Small intestine (tissue), 7 donors: ENCODE measurements at regions not wholly inside any gene's neighbourhood (a gene's known extent, or its start where the extent isn't known, plus 50 kb on each side); places are given as distances from the start of the nearest gene placed in this dataset.

ENCODE experiments used
- DNase-seq, 2 donors: peaks; one replicate each; pipeline versions ENCODE4 v3.0.0 to v3.0.0-alpha.2; 2013
- FAIRE-seq: peaks from 2 replicates; lab custom pipeline; 2012; peaks lifted over from hg19 to GRCh38; lab: Jason Lieb, UNC
- H3K27ac ChIP-seq, 3 donors: one replicate each; pipeline ENCODE4 v1.5.1; 2013; ENCODE audit warnings: low read length in 2 of 3, mild to moderate bottlenecking in 2 of 3, control low read depth in 1 of 3, inconsistent platforms in 1 of 3, low read depth in 1 of 3, moderate library complexity in 1 of 3
- H3K27me3 ChIP-seq, 3 donors: one replicate each; pipeline ENCODE4 v1.6.1; 2013; ENCODE audit warnings: low read length in 3 of 3, inconsistent platforms in 1 of 3; ENCODE audit not compliant: control insufficient read depth in 3 of 3, insufficient read depth in 3 of 3
- H3K36me3 ChIP-seq, 3 donors: one replicate each; pipeline ENCODE4 v1.6.1; 2013; ENCODE audit warnings: low read length in 3 of 3, inconsistent platforms in 1 of 3, low read depth in 1 of 3, mild to moderate bottlenecking in 1 of 3, moderate library complexity in 1 of 3; ENCODE audit not compliant: control insufficient read depth in 3 of 3, insufficient read depth in 2 of 3
- H3K4me1 ChIP-seq, 3 donors: one replicate each; pipeline ENCODE4 v1.6.1; 2013; ENCODE audit warnings: low read length in 2 of 3, inconsistent platforms in 1 of 3, low read depth in 1 of 3, mild to moderate bottlenecking in 1 of 3, moderate library complexity in 1 of 3; ENCODE audit not compliant: control insufficient read depth in 3 of 3, insufficient read depth in 2 of 3
- H3K4me3 ChIP-seq, 3 donors: one replicate each; pipeline ENCODE4 v1.5.1; 2013; ENCODE audit warnings: low read length in 3 of 3, control low read depth in 1 of 3, inconsistent platforms in 1 of 3, low read depth in 1 of 3, mild to moderate bottlenecking in 1 of 3, moderate library complexity in 1 of 3
- H3K9me3 ChIP-seq, 2 donors: one replicate each; pipeline ENCODE4 v1.6.1; 2013; ENCODE audit warnings: low read depth in 1 of 2, low read length in 1 of 2; ENCODE audit not compliant: control insufficient read depth in 2 of 2, insufficient read depth in 1 of 2
- WGBS, 3 donors: extraction: QIAGEN DNeasy Blood & Tissue Kit; methylation state at CpG; one replicate each; pipeline ENCODE4 v1.1.7; 2013; 5-methylcytosine and 5-hydroxymethylcytosine counted together
- donor health status: healthy with polysubstance abuse.
- donor health status: control.
- donor health status: control.
- donor health status: Bipolar disorder and iron deficiency.
- donor health status: healthy.

GRCh38 chr3:18122264-18122663, 302.9 kb downstream of the SATB1 start:
- no peaks in the 10 kb centered on the region for H3K27me3 ChIP-seq
- no peak overlapping the region for H3K27ac ChIP-seq
- no peaks in the 10 kb centered on the region for H3K9me3 ChIP-seq
- FAIRE-seq: no peak
- no peaks in the 10 kb centered on the region for H3K36me3 ChIP-seq
- WGBS, 3 donors: 73 to 87% (median 81%) methylated on average over 2 of the region's 2 CpGs
- no peak overlapping the region for H3K4me3 ChIP-seq
- no peak for DNase-seq
- H3K4me1 ChIP-seq: no peaks in the 10 kb centered on the region

- no peaks in the 10 kb centered on the region for H3K27me3 ChIP-seq
- H3K4me3 ChIP-seq: no peak overlapping the region
- no peak overlapping the region for H3K27ac ChIP-seq
- no peaks in the 10 kb centered on the region for H3K36me3 ChIP-seq
- FAIRE-seq (no peak), DNase-seq (no peak)
- no peaks in the 10 kb centered on the region for H3K9me3 ChIP-seq
- WGBS, 3 donors: 88 to 95% (median 94%) methylated on average over 2 of the region's 2 CpGs
- H3K4me1 ChIP-seq: no peaks in the 10 kb centered on the region
Measured at GRCh38 chr3:18121020-18121419, 304.1 kb downstream of the SATB1 start.

- no peak overlapping the region for H3K4me3 ChIP-seq
- no peaks in the 10 kb centered on the region for H3K27me3 ChIP-seq
- no peaks in the 10 kb centered on the region for H3K36me3 ChIP-seq
- FAIRE-seq (no peak), DNase-seq (no peak)
- 75 to 76% (median 76%) methylated on average over 5 of the region's 5 CpGs for WGBS, 3 donors
- H3K9me3 ChIP-seq: no peaks in the 10 kb centered on the region
- no peak overlapping the region for H3K27ac ChIP-seq
- no peaks in the 10 kb centered on the region for H3K4me1 ChIP-seq
Measured at GRCh38 chr3:18119866-18120265, 305.3 kb downstream of the SATB1 start.

GRCh38 chr3:18114894-18115293, 310.2 kb downstream of the SATB1 start:
- Histone ChIP-seq H3K27ac (no peak overlapping the region), H3K4me1 (peaks cover 0 to 2% (median 0%) of the 10 kb centered on the region in 3 donors), H3K9me3 (no peaks in the 10 kb centered on the region), H3K4me3 (no peak overlapping the region), H3K36me3 (no peaks in the 10 kb centered on the region), H3K27me3 (no peaks in the 10 kb centered on the region)
- FAIRE-seq (no peak), DNase-seq (no peak)
- WGBS, 3 donors: 77 to 89% (median 85%) methylated on average over 4 of the region's 4 CpGs

GRCh38 chr3:18113417-18113816, 311.7 kb downstream of the SATB1 start:
- Histone ChIP-seq H3K4me1 (peaks cover 0 to 2% (median 0%) of the 10 kb centered on the region in 3 donors), H3K36me3 (no peaks in the 10 kb centered on the region), H3K9me3 (no peaks in the 10 kb centered on the region), H3K27ac (no peak overlapping the region), H3K4me3 (no peak overlapping the region), H3K27me3 (no peaks in the 10 kb centered on the region)
- DNase-seq: no peak
- 70 to 74% (median 73%) methylated on average over 4 of the region's 4 CpGs for WGBS, 3 donors
- FAIRE-seq: no peak

- H3K9me3 ChIP-seq: no peaks in the 10 kb centered on the region
- FAIRE-seq: no peak
- peaks cover 0 to 2% (median 0%) of the 10 kb centered on the region in 3 donors for H3K4me1 ChIP-seq
- no peak overlapping the region for H3K4me3 ChIP-seq
- H3K36me3 ChIP-seq: no peaks in the 10 kb centered on the region
- WGBS, 3 donors: 65 to 75% (median 71%) methylated on average over 5 of the region's 5 CpGs
- no peak for DNase-seq
- H3K27ac ChIP-seq: no peak overlapping the region
- no peaks in the 10 kb centered on the region for H3K27me3 ChIP-seq
Measured at GRCh38 chr3:18112674-18113375, 312.3 kb downstream of the SATB1 start.

GRCh38 chr3:18111796-18112232, 313.3 kb downstream of the SATB1 start:
- H3K9me3 ChIP-seq: no peaks in the 10 kb centered on the region
- no peaks in the 10 kb centered on the region for H3K27me3 ChIP-seq
- H3K4me1 ChIP-seq: peaks cover 0 to 2% (median 0%) of the 10 kb centered on the region in 3 donors
- WGBS, 3 donors: 2 to 11% (median 3%) methylated on average over 6 of the region's 6 CpGs
- no peaks in the 10 kb centered on the region for H3K36me3 ChIP-seq
- FAIRE-seq: no peak
- DNase-seq: peak in 1 of 2 donors; percentile 8
- no peak overlapping the region for H3K4me3 ChIP-seq
- H3K27ac ChIP-seq: no peak overlapping the region

- Histone ChIP-seq H3K4me3 (no peak overlapping the region), H3K4me1 (no peaks in the 10 kb centered on the region), H3K9me3 (no peaks in the 10 kb centered on the region), H3K36me3 (no peaks in the 10 kb centered on the region), H3K27me3 (no peaks in the 10 kb centered on the region), H3K27ac (no peak overlapping the region)
- no peak for DNase-seq
- 62 to 82% (median 78%) methylated on average over 3 of the region's 3 CpGs for WGBS, 3 donors
- no peak for FAIRE-seq
Measured at GRCh38 chr3:18103591-18103990, 321.5 kb downstream of the SATB1 start.

GRCh38 chr3:18100121-18100520, 325.0 kb downstream of the SATB1 start:
- Histone ChIP-seq H3K27me3 (no peaks in the 10 kb centered on the region), H3K36me3 (no peaks in the 10 kb centered on the region), H3K27ac (no peak overlapping the region), H3K9me3 (peaks cover 0 to 2% of the 10 kb centered on the region in 2 donors), H3K4me1 (no peaks in the 10 kb centered on the region), H3K4me3 (no peak overlapping the region)
- no peak for DNase-seq
- FAIRE-seq: no peak
